Endothelial cell of umbilical vein (primary cell): ENCODE measurements at regions not wholly inside any gene's neighbourhood (a gene's known extent, or its start where the extent isn't known, plus 50 kb on each side); places are given as distances from the start of the nearest gene placed in this dataset.

Source experiments
- BruUV-seq: library from RNA; stranded (reverse); fragments of 400-500 nt; replicated peaks from 2 replicates; lab custom pipeline; 2021; lab: Mats Ljungman, UMichigan
- CTCF ChIA-PET: fragments of 300-600, 350-600 bp; sonication (Branson Sonifier 250); formaldehyde crosslinking; loops from one replicate; lab custom pipeline; 2021; ENCODE audit warnings: antibody characterized with exemption, inconsistent platforms; lab: Charles Lee
- POLR2A ChIA-PET: fragments of 300-600, 350-600 bp; sonication (Branson Sonifier 250); formaldehyde crosslinking; loops from one replicate; lab custom pipeline; 2021; ENCODE audit warnings: antibody characterized with exemption, inconsistent platforms; lab: Charles Lee
- DNase-seq: peaks from one replicate; pipeline ENCODE4 v3.0.0-alpha.2; 2011; ENCODE audit warnings: low read depth, low spot score
- FAIRE-seq: peaks from 2 replicates; lab custom pipeline; 2011; peaks lifted over from hg19 to GRCh38; lab: Jason Lieb, UNC
- H2AFZ ChIP-seq: 2 replicates; pipeline ENCODE4 v1.6.0; 2012; ENCODE audit warnings: low read depth, low read length, control low read depth, inconsistent platforms
- H3K27ac ChIP-seq: 2 replicates; pipeline ENCODE4 v1.5.1; 2011; ENCODE audit warnings: low read depth, mild to moderate bottlenecking, control low read depth, low read length, moderate library complexity; ENCODE audit not compliant: insufficient read depth
- H3K27me3 ChIP-seq, 2 experiments: 2 replicates each; pipeline versions ENCODE4 v1.6.0 to v1.6.1; 2011; ENCODE audit warnings: low read length in 2 of 2, mixed read lengths in 1 of 2; ENCODE audit not compliant: control insufficient read depth in 2 of 2, insufficient read depth in 2 of 2
- H3K36me3 ChIP-seq, 2 experiments: 2 replicates in 1 of 2; 3 replicates in 1 of 2; pipeline ENCODE4 v1.5.1; 2011; ENCODE audit warnings: low read length in 2 of 2, mild to moderate bottlenecking in 1 of 2, moderate library complexity in 1 of 2; ENCODE audit not compliant: control insufficient read depth in 2 of 2, insufficient read depth in 2 of 2; ENCODE audit errors: extremely low read depth in 1 of 2
- H3K4me1 ChIP-seq: 3 replicates; pipeline ENCODE4 v1.5.1; 2011; ENCODE audit warnings: mild to moderate bottlenecking, low read length; ENCODE audit not compliant: control insufficient read depth, insufficient read depth; ENCODE audit errors: extremely low read depth
- H3K4me2 ChIP-seq: 2 replicates; pipeline ENCODE4 v1.6.1; 2011; ENCODE audit warnings: low read length, control low read depth, mixed read lengths; ENCODE audit not compliant: insufficient read depth
- H3K4me3 ChIP-seq, 3 experiments: fragments of 200-600 bp in 1 of 3; sonication (generic), shearing (Covaris generic) in 1 of 3; replicated peaks in 1 of 3; 2 replicates each; pipeline ENCODE4 v1.5.1; 2011 to 2016; ENCODE audit warnings: control low read depth in 3 of 3, low read length in 3 of 3, mild to moderate bottlenecking in 2 of 3, inconsistent platforms in 1 of 3, low read depth in 1 of 3, moderate library complexity in 1 of 3; ENCODE audit not compliant: insufficient read depth in 1 of 3
- H3K79me2 ChIP-seq: 2 replicates; pipeline ENCODE4 v1.6.0; 2012; ENCODE audit warnings: low read length, inconsistent platforms; ENCODE audit not compliant: control insufficient read depth, insufficient read depth
- H3K9ac ChIP-seq: replicated peaks from 2 replicates; pipeline ENCODE3; 2011; ENCODE audit warnings: low read length, control low read depth; ENCODE audit not compliant: insufficient read depth; ENCODE audit errors: extremely low read depth
- H3K9me1 ChIP-seq: replicated peaks from 3 replicates; pipeline ENCODE4 v1.6.0; 2011; ENCODE audit warnings: mild to moderate bottlenecking, low read length; ENCODE audit not compliant: control insufficient read depth, insufficient read depth; ENCODE audit errors: extremely low read depth
- H3K9me3 ChIP-seq: replicated peaks from 2 replicates; pipeline ENCODE4 v1.5.1; 2012; ENCODE audit warnings: low read length, inconsistent platforms; ENCODE audit not compliant: control insufficient read depth, insufficient read depth
- H4K20me1 ChIP-seq: replicated peaks from 2 replicates; pipeline ENCODE3; 2011; ENCODE audit warnings: mild to moderate bottlenecking, low read length; ENCODE audit not compliant: control insufficient read depth, insufficient read depth; ENCODE audit errors: extremely low read depth
- CTCF ChIP-seq, 2 donors: IDR thresholded peaks; 1 replicate in 1 of 2; 2 replicates in 1 of 2; pipeline ENCODE4 v1.5.1; 2011; ENCODE audit warnings: low read length in 2 of 2, mild to moderate bottlenecking in 2 of 2, moderate library complexity in 2 of 2, control low read depth in 1 of 2, inconsistent platforms in 1 of 2, low read depth in 1 of 2; ENCODE audit not compliant: insufficient read depth in 1 of 2; ENCODE audit errors: extremely low read depth in 1 of 2
- EZH2 ChIP-seq: IDR thresholded peaks from 2 replicates; pipeline ENCODE4 v1.6.1; 2012; ENCODE audit warnings: borderline replicate concordance, low read depth, mild to moderate bottlenecking, moderate library complexity, low read length, inconsistent platforms; ENCODE audit not compliant: severe bottlenecking
- FOS ChIP-seq: IDR thresholded peaks from 2 replicates; pipeline ENCODE4 v1.6.1; 2011; ENCODE audit warnings: mild to moderate bottlenecking, low read length, moderate library complexity, borderline replicate concordance; ENCODE audit not compliant: insufficient read depth
- GATA2 ChIP-seq: IDR thresholded peaks from 2 replicates; pipeline ENCODE4 v1.7.0; 2011; ENCODE audit warnings: low read depth, mild to moderate bottlenecking, moderate library complexity, mixed read lengths, low read length; ENCODE audit not compliant: insufficient read length, insufficient read depth
- JUN ChIP-seq: IDR thresholded peaks from 2 replicates; pipeline ENCODE4 v1.6.1; 2011; ENCODE audit warnings: borderline replicate concordance, low read depth; ENCODE audit not compliant: insufficient read length, insufficient read depth
- MYC ChIP-seq: IDR thresholded peaks from one replicate; pipeline ENCODE4 v1.6.1; 2011; ENCODE audit warnings: mild to moderate bottlenecking, low read depth, low read length
- POLR2A ChIP-seq: IDR thresholded peaks from 2 replicates; pipeline ENCODE4 v1.6.1; 2012; ENCODE audit warnings: low read depth, mild to moderate bottlenecking, control low read depth, low read length
- POLR2AphosphoS5 ChIP-seq: IDR thresholded peaks from 2 replicates; pipeline ENCODE4 v1.6.1; 2012; ENCODE audit warnings: low read depth, mild to moderate bottlenecking, control low read depth, low read length, moderate library complexity; ENCODE audit not compliant: insufficient read depth
- dilution Hi-C: fragments of 300-500 bp; cut with MboI; formaldehyde crosslinking; loops from one replicate; pipeline ENCODE4 v1.15.0; 2019; ENCODE audit warnings: low sequenced_read_pairs; ENCODE audit not compliant: extremely low pct_ligation_motif_present
- intact Hi-C: fragments of 100-400 bp; cut with micrococcal nuclease; formaldehyde crosslinking; loops from one replicate; pipeline ENCODE4 v1.10.0; 2022
- TF ChIP-seq, protein P1 (sequence below): IDR thresholded peaks from 2 replicates; pipeline ENCODE4 v1.6.1; 2011; ENCODE audit not compliant: insufficient read depth, insufficient read length

DNA sequence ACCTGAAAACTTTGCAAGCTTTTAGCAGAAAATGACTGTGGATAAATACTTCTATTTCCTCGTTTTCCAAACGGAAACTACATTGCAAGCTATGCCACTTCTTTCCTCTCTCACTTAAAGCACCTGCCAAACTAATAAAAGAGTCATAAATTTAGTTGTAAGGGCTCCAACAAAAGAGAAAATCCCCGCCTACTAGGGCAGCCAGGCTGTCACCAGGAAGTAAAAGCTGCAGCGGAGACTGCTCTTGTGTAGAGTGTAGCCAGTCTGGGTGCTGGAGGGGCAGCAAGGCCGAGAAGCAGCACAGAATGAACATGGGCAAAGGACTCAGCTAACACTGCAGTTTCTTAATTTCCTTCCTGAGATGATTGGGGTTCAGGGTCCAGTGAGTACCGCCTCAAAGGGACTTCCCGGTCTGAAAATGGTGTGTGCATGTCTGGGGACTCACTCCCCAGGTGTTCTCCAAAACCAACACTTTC, 89.3 kb upstream of the MAML3 start:
- FAIRE-seq (peak; percentile 71), DNase-seq (peak; percentile 68)
- peak overlapping the region; percentile 80 for H2AFZ ChIP-seq

More for the DNA sequence above, 89.3 kb upstream of the MAML3 start:
- Histone ChIP-seq H3K4me2 (peak overlapping the region; percentile 38), H3K4me1 (peaks cover 21% of the 10 kb centered on the region), H3K9ac (no peak overlapping the region), H3K9me3 (no peaks in the 10 kb centered on the region), H3K27me3 (no peaks in the 10 kb centered on the region), H3K9me1 (no peaks in the 10 kb centered on the region), H3K36me3 (no peaks in the 10 kb centered on the region), H3K4me3 (no peak overlapping the region), H3K79me2 (no peaks in the 10 kb centered on the region), H4K20me1 (no peaks in the 10 kb centered on the region), H3K27ac (no peak overlapping the region)
- ChIA-PET CTCF (interaction anchor here (0.7 to 3.8 kb wide), 10 partner anchors 8 to 231 kb away, joined by 3 to 15 read pairs (median 4); partner anchors contain the start of gene MAML3), POLR2A (no interaction called here)
- TF ChIP-seq POLR2AphosphoS5, result no peak
- TF ChIP-seq CTCF (IDR thresholded peaks at IDR 0.05; ENCODE audit: extremely low read depth in 1 of 2, insufficient read depth in 1 of 2, low read depth in 1 of 2, low read length in 2 of 2), result no peak
- no peak for TF ChIP-seq EZH2
- no peak for TF ChIP-seq GATA2
- TF ChIP-seq FOS, result no peak
- TF ChIP-seq JUN, result no peak
- no peak for TF ChIP-seq MYC
- TF ChIP-seq POLR2A, result no peak
- TF ChIP-seq, protein P1, sequence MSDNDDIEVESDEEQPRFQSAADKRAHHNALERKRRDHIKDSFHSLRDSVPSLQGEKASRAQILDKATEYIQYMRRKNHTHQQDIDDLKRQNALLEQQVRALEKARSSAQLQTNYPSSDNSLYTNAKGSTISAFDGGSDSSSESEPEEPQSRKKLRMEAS, result no peak
- BruUV-seq, result no TSS peak
- intact Hi-C loops, result loop anchor here (1.0 kb wide), 1 partner anchor 9 kb away; no protein-coding TSS in a partner anchor
- dilution Hi-C loops, result no loop called here
